Spleen (tissue), 11 donors: ENCODE measurements at regions not wholly inside any gene's neighbourhood (a gene's known extent, or its start where the extent isn't known, plus 50 kb on each side); places are given as distances from the start of the nearest gene placed in this dataset.

Experiments used
- DNase-seq: peaks from one replicate; pipeline ENCODE4 v3.0.0-alpha.2; 2020
- H3K27ac ChIP-seq, 8 donors: fragments of 200-600 bp; sonication (generic) in 7 of 8; 1 replicate in 4 of 8; 2 replicates in 4 of 8; pipeline versions ENCODE4 v1.5.0 to v1.8.0; 2016 to 2021; ENCODE audit warnings: inconsistent platforms in 4 of 8, mild to moderate bottlenecking in 4 of 8, moderate library complexity in 1 of 8
- H3K27me3 ChIP-seq, 7 donors: fragments of 200-600 bp; sonication (generic) in 6 of 7; replicated peaks in 1 of 7; 1 replicate in 4 of 7; 2 replicates in 3 of 7; pipeline versions ENCODE4 v1.5.0 to v1.8.0; 2016 to 2021; ENCODE audit warnings: inconsistent platforms in 3 of 7, mild to moderate bottlenecking in 1 of 7
- H3K36me3 ChIP-seq, 6 donors: fragments of 200-600 bp; sonication (generic) in 5 of 6; 1 replicate in 4 of 6; 2 replicates in 2 of 6; pipeline versions ENCODE4 v1.5.0 to v1.8.0; 2016 to 2021; ENCODE audit warnings: inconsistent platforms in 2 of 6
- H3K4me1 ChIP-seq, 6 donors: fragments of 200-600 bp; sonication (generic) in 5 of 6; 1 replicate in 3 of 6; 2 replicates in 3 of 6; pipeline versions ENCODE4 v1.5.0 to v1.8.0; 2016 to 2021; ENCODE audit warnings: inconsistent platforms in 3 of 6
- H3K4me3 ChIP-seq, 8 donors: fragments of 200-600 bp; sonication (generic) in 7 of 8; 1 replicate in 4 of 8; 2 replicates in 4 of 8; pipeline versions ENCODE4 v1.5.0 to v1.8.0; 2016 to 2021; ENCODE audit warnings: inconsistent platforms in 4 of 8, mild to moderate bottlenecking in 4 of 8, moderate library complexity in 2 of 8
- H3K9me3 ChIP-seq, 8 donors: fragments of 200-600 bp; sonication (generic) in 7 of 8; 1 replicate in 4 of 8; 2 replicates in 4 of 8; pipeline versions ENCODE4 v1.5.0 to v1.8.0; 2016 to 2021; ENCODE audit warnings: inconsistent platforms in 4 of 8
- POLR2A ChIP-seq, 3 donors: fragments of 450-650 bp; IDR thresholded peaks; one replicate each; pipeline ENCODE4 v1.5.1; 2017; ENCODE audit warnings: antibody characterized with exemption in 3 of 3, mild to moderate bottlenecking in 1 of 3
- POLR2AphosphoS5 ChIP-seq, 3 donors: sonication (generic); formaldehyde crosslinking; IDR thresholded peaks; one replicate each; pipeline ENCODE4 v1.5.1; 2017; ENCODE audit warnings: antibody characterized with exemption in 3 of 3
- whole genome bisulfite sequencing, 5 donors: extraction: QIAGEN DNeasy Blood & Tissue Kit in 3 of 5; methylation state at CpG; one replicate each; pipeline versions ENCODE4 v1.1.5 to v1.1.7; 2013 to 2018; 5-methylcytosine and 5-hydroxymethylcytosine counted together
- intact Hi-C: fragments of 100-400 bp; cut with DNase I; formaldehyde crosslinking; loops from one replicate; pipeline ENCODE4 v1.15.0; 2023; ENCODE audit warnings: low total_unique reads
- TF ChIP-seq, protein P1 (sequence below), 11 experiments: fragments of 200-600 bp in 7 of 11; fragments of 450-650 bp in 4 of 11; sonication (generic) in 4 of 11; IDR thresholded peaks in 8 of 11; conservative IDR thresholded peaks in 3 of 11; 1 replicate in 7 of 11; 2 replicates in 4 of 11; pipeline versions ENCODE4 v1.4.0 to v1.8.0; 2016 to 2021; ENCODE audit warnings: antibody characterized with exemption in 11 of 11, inconsistent platforms in 4 of 11, mild to moderate bottlenecking in 1 of 11
- donor health status: healthy with polysubstance abuse.
- donor health status: DM: no; HTN: no; CAD: no; lungs with moderate emphysema.
- donor health status: DM: no; HTN: no; CAD: no.
- donor health status: Bipolar disorder and iron deficiency.
- donor health status: healthy.
- donor health status: DM: no; HTN: no; CAD: no.
- donor health status: DM: yes; HTN: yes; CAD: no.

DNA sequence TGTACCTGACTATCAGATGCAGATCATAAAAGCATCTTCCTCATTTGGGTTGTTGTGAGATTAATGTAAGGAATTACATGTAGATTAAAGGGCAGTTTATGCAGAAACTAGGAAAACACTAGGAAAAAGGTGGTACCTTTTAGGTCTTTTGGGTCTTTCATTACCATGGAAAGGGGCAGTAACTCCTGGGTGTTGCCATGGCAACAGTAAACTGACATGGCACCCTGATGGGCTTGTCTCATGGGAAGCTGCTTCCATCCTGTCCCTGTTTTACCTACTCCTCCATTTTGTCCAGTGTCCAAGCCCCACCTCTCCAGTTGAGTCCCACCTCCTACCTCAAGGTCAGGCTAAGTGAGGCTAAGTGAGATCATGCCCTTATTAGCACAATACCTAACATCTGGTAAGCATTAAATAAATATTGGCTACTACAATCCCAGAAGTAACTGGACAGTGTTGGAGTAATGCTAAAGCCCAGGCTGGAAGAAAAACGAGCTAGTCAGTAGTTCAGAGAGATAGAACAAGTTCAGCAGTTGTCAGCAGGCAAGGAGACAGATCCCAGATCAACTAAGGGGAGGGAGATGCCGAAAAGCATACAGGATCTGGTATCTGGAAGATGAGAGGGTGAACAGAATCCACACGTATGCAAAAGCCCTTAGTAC lies 240.0 kb upstream of the AUTS2 start:
- H3K36me3 ChIP-seq: no peaks in the 10 kb centered on the region
- intact Hi-C loops: no loop called here
- TF ChIP-seq, protein P1, sequence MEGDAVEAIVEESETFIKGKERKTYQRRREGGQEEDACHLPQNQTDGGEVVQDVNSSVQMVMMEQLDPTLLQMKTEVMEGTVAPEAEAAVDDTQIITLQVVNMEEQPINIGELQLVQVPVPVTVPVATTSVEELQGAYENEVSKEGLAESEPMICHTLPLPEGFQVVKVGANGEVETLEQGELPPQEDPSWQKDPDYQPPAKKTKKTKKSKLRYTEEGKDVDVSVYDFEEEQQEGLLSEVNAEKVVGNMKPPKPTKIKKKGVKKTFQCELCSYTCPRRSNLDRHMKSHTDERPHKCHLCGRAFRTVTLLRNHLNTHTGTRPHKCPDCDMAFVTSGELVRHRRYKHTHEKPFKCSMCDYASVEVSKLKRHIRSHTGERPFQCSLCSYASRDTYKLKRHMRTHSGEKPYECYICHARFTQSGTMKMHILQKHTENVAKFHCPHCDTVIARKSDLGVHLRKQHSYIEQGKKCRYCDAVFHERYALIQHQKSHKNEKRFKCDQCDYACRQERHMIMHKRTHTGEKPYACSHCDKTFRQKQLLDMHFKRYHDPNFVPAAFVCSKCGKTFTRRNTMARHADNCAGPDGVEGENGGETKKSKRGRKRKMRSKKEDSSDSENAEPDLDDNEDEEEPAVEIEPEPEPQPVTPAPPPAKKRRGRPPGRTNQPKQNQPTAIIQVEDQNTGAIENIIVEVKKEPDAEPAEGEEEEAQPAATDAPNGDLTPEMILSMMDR (IDR thresholded peaks at IDR 0.05 in 8 of 11, conservative IDR thresholded peaks at IDR 0.05 in 3 of 11): no peak
- TF ChIP-seq POLR2A (IDR thresholded peaks at IDR 0.05): no peak
- no peak for TF ChIP-seq POLR2AphosphoS5 (IDR thresholded peaks at IDR 0.05)
- DNase-seq: no peak
- no peak overlapping the region for H3K27ac ChIP-seq
- no peak overlapping the region for H3K4me3 ChIP-seq
- H3K4me1 ChIP-seq: no peaks in the 10 kb centered on the region
- peaks cover 0 to 4% (median 0%) of the 10 kb centered on the region in 7 donors for H3K27me3 ChIP-seq
- H3K9me3 ChIP-seq: no peaks in the 10 kb centered on the region
- WGBS, 5 donors: 51 to 72% (median 64%) methylated on average over 3 of the region's 3 CpGs

DNA sequence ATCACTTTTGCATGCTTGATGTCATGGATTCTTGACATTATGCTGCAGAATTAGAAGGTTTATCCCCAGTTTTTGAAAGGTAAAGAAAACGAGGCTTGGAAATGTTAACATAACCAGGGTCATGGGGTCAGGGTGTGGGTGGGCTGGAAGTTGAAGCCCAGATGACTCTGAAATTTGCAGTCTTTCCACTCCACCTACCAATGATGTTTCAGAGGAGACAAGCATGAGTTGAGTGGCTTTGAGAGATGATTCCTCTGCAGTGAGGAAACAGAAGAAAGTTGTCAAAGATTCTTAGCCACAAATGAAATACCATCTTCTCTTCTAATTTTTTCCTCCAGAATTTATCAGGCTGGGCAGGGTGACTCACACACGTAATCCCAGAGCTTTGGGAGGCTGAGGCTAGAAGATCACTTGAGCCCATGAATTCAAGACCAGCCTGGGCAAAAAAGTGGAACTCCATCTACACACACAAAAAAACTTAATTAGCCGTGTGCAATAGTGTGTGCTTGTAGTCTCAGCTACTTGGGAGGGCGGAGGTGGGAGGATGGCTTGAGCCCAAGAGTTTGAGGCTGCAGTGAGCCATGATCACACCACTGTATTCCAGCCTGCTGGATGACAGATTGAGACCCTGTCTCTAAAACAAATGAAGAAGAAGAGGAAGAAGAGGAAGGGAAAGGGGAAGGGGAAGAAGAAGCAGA lies 239.1 kb upstream of the AUTS2 start:
- H3K4me3 ChIP-seq: no peak overlapping the region
- intact Hi-C loops: no loop called here
- no peaks in the 10 kb centered on the region for H3K9me3 ChIP-seq
- 66 to 80% (median 69%) methylated on average over 4 of the region's 4 CpGs for WGBS, 5 donors
- no peaks in the 10 kb centered on the region for H3K4me1 ChIP-seq
- TF ChIP-seq POLR2A (IDR thresholded peaks at IDR 0.05): no peak
- TF ChIP-seq, protein P1 (IDR thresholded peaks at IDR 0.05 in 8 of 11, conservative IDR thresholded peaks at IDR 0.05 in 3 of 11): no peak
- TF ChIP-seq POLR2AphosphoS5 (IDR thresholded peaks at IDR 0.05): no peak
- no peaks in the 10 kb centered on the region for H3K36me3 ChIP-seq
- H3K27me3 ChIP-seq: peaks cover 0 to 4% (median 0%) of the 10 kb centered on the region in 7 donors
- DNase-seq: no peak
- H3K27ac ChIP-seq: no peak overlapping the region

DNA sequence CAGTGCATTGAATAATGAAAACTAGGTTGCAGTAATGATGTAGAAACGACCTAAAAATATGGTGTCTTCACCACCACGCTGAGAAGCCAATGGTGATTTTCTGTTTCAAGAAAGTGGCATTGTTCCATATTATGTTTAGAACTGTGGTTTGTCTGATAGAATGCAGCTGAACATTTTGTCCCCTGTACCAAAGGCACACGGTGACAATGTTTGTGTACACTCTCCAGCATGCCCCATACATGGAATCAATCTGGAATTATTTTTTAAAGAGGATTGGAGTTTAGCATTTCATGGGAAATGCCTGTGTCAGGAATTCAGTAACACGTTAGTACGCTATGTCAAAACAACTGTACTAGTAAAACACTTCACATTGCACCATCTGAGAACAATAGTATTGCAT lies 237.4 kb upstream of the AUTS2 start:
- no peak for DNase-seq
- Histone ChIP-seq H3K9me3 (no peaks in the 10 kb centered on the region), H3K4me3 (no peak overlapping the region), H3K4me1 (no peaks in the 10 kb centered on the region), H3K36me3 (no peaks in the 10 kb centered on the region), H3K27me3 (peaks cover 0 to 4% (median 0%) of the 10 kb centered on the region in 7 donors), H3K27ac (no peak overlapping the region)
- TF ChIP-seq POLR2AphosphoS5 (IDR thresholded peaks at IDR 0.05): no peak
- TF ChIP-seq POLR2A (IDR thresholded peaks at IDR 0.05): no peak
- TF ChIP-seq, protein P1 (IDR thresholded peaks at IDR 0.05 in 8 of 11, conservative IDR thresholded peaks at IDR 0.05 in 3 of 11): no peak
- 65 to 84% (median 74%) methylated on average over 5 of the region's 5 CpGs for WGBS, 5 donors
- intact Hi-C loops: no loop called here

DNA sequence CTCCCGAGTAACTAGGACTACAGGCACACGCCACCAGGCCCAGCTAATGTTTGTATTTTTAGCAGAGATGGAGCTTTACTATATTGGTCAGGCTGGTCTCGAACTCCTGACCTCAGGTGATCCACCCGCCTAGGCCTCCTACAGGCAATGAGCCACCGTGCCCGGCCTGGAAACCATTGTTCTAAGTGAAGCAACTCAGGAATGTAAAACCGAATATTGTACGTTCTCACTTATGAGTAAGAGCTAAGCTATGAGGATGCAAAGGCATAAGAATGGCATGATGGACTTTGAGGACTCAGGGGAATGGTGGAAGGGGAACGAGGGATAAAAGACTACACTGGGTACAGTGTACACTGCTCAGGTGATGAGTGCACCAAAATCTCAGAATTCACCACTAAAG lies 235.1 kb upstream of the AUTS2 start:
- no peak overlapping the region for H3K4me3 ChIP-seq
- TF ChIP-seq, protein P1 (IDR thresholded peaks at IDR 0.05 in 8 of 11, conservative IDR thresholded peaks at IDR 0.05 in 3 of 11): no peak
- TF ChIP-seq POLR2AphosphoS5 (IDR thresholded peaks at IDR 0.05) (no peak), POLR2A (IDR thresholded peaks at IDR 0.05) (no peak)
- intact Hi-C loops: no loop called here
- H3K9me3 ChIP-seq: no peaks in the 10 kb centered on the region
- H3K36me3 ChIP-seq: no peaks in the 10 kb centered on the region
- H3K4me1 ChIP-seq: no peaks in the 10 kb centered on the region
- DNase-seq: no peak
- H3K27me3 ChIP-seq: peaks cover 0 to 4% (median 0%) of the 10 kb centered on the region in 7 donors
- no peak overlapping the region for H3K27ac ChIP-seq
- WGBS, 5 donors: 89 to 95% (median 90%) methylated on average over 9 of the region's 9 CpGs
